Gastrocnemius medialis (tissue), 4 donors: ENCODE measurements at regions not wholly inside any gene's neighbourhood (a gene's known extent, or its start where the extent isn't known, plus 50 kb on each side); places are given as distances from the start of the nearest gene placed in this dataset.

Experiments
- ATAC-seq, 2 donors: fragments of 150-250 bp; one replicate each; pipeline ENCODE4 v1.9.1; 2016
- DNase-seq, 2 donors: peaks; one replicate each; pipeline ENCODE4 v3.0.0-alpha.2; 2019
- H3K27ac ChIP-seq, 4 donors: fragments of 200-600 bp; sonication (generic); 1 replicate in 1 of 4; 2 replicates in 3 of 4; pipeline ENCODE4 v1.5.1; 2016 to 2018; ENCODE audit warnings: mild to moderate bottlenecking in 2 of 4, moderate library complexity in 1 of 4
- H3K27me3 ChIP-seq, 3 donors: fragments of 200-600 bp; sonication (generic) in 2 of 3; 1 replicate in 1 of 3; 2 replicates in 2 of 3; pipeline versions ENCODE4 v1.5.1 to v1.6.0; 2016 to 2019; ENCODE audit warnings: mild to moderate bottlenecking in 1 of 3, moderate library complexity in 1 of 3
- H3K36me3 ChIP-seq, 2 donors: fragments of 200-600 bp; sonication (generic) in 1 of 2; one replicate each; pipeline ENCODE4 v1.5.1; 2017 to 2018
- H3K4me1 ChIP-seq, 2 donors: fragments of 200-600 bp; sonication (generic) in 1 of 2; one replicate each; pipeline ENCODE4 v1.5.1; 2016 to 2017; ENCODE audit warnings: mild to moderate bottlenecking in 2 of 2
- H3K4me3 ChIP-seq, 4 donors: fragments of 200-600 bp; sonication (generic) in 3 of 4; 1 replicate in 1 of 4; 2 replicates in 3 of 4; pipeline ENCODE4 v1.5.1; 2016 to 2019; ENCODE audit warnings: mild to moderate bottlenecking in 2 of 4
- H3K9me3 ChIP-seq, 3 donors: fragments of 200-600 bp; sonication (generic) in 2 of 3; 1 replicate in 1 of 3; 2 replicates in 2 of 3; pipeline ENCODE4 v1.5.1; 2016 to 2019
- POLR2A ChIP-seq, 2 donors: fragments of 450-650 bp; IDR thresholded peaks; one replicate each; pipeline ENCODE4 v1.6.1; 2017; ENCODE audit warnings: antibody characterized with exemption in 2 of 2, mild to moderate bottlenecking in 2 of 2, moderate library complexity in 2 of 2
- in situ Hi-C, 4 donors: fragments of 200-750 bp; cut with MboI; loops; one replicate each; pipeline versions ENCODE4 v1.15.0 to v1.8.0; 2017; ENCODE audit warnings: low sequenced_read_pairs in 4 of 4
- intact Hi-C: fragments of 100-400 bp; cut with DNase I; formaldehyde crosslinking; loops from one replicate; pipeline ENCODE4 v1.15.1; 2023; ENCODE audit warnings: low total_unique reads
- TF ChIP-seq, protein P1 (sequence below), 5 experiments: fragments of 450-650 bp in 3 of 5; fragments of 200-600 bp in 2 of 5; sonication (generic) in 2 of 5; IDR thresholded peaks in 4 of 5; conservative IDR thresholded peaks in 1 of 5; 1 replicate in 4 of 5; 2 replicates in 1 of 5; pipeline ENCODE4 v1.5.1; 2016 to 2019; ENCODE audit warnings: antibody characterized with exemption in 5 of 5, mild to moderate bottlenecking in 3 of 5, moderate library complexity in 3 of 5

DNA sequence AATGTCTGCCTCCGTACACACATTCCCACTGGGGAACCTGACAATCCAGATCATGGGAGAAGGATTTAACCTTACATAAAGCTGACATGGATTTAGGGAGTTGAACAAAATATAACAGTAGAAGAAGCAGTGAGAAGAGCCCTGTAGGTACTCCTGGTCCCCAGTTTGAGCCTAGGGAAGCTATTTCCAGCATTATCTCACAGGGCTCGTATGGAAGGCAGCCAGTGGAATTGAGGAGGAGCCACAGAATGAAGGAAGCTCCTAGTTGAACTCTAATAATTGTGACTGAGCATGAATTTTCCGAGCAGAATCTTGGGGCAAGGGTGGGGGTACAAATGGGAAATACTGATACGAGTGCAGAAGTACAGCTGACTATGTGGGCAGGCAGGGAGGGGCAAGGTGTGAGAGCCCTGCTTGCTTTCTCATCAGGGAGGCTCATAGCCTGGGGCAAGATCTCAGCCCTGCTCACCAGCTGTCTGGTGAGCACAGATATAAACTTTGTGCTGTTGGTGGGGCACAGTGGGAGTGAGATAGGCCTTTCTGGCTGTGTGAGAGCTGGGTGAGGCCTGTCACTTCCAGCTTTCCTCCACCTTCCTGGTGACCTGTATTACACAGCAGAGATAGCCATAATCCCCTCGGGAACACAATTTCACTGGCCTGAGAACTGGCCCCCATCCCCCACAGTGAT is 290.7 kb upstream of the IL12B start:
- intact Hi-C loops (no loop called here), in situ Hi-C loops (no loop called here)
- Histone ChIP-seq H3K4me1 (no peaks in the 10 kb centered on the region), H3K27ac (no peak overlapping the region), H3K9me3 (no peaks in the 10 kb centered on the region), H3K4me3 (no peak overlapping the region), H3K36me3 (no peaks in the 10 kb centered on the region), H3K27me3 (no peaks in the 10 kb centered on the region)
- no peak for ATAC-seq
- no peak for DNase-seq
- no peak for TF ChIP-seq POLR2A (IDR thresholded peaks at IDR 0.05)
- TF ChIP-seq, protein P1, sequence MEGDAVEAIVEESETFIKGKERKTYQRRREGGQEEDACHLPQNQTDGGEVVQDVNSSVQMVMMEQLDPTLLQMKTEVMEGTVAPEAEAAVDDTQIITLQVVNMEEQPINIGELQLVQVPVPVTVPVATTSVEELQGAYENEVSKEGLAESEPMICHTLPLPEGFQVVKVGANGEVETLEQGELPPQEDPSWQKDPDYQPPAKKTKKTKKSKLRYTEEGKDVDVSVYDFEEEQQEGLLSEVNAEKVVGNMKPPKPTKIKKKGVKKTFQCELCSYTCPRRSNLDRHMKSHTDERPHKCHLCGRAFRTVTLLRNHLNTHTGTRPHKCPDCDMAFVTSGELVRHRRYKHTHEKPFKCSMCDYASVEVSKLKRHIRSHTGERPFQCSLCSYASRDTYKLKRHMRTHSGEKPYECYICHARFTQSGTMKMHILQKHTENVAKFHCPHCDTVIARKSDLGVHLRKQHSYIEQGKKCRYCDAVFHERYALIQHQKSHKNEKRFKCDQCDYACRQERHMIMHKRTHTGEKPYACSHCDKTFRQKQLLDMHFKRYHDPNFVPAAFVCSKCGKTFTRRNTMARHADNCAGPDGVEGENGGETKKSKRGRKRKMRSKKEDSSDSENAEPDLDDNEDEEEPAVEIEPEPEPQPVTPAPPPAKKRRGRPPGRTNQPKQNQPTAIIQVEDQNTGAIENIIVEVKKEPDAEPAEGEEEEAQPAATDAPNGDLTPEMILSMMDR (IDR thresholded peaks at IDR 0.05 in 4 of 5, conservative IDR thresholded peaks at IDR 0.05 in 1 of 5): no peak

DNA sequence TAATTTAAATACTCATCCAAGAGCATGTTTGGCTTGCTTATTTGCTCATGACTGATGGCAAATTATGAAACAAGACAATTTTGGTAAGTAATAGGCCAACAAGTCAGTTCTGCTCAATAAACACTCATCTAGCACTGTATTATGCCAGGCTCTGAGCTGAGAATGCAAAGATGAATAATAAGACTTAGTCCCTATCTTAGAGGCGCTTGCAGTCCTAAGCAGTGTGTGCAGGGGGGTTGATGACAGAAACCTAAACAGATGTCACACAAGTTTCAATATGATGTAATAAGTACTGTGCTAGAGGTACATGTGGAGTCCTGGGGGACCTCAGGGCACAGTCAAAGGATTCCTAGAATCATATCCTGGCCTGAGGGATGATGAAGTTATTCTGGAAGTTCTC is 287.6 kb upstream of the ADRA1B start:
- H3K27me3 ChIP-seq: no peaks in the 10 kb centered on the region
- no peak for TF ChIP-seq POLR2A (IDR thresholded peaks at IDR 0.05)
- TF ChIP-seq, protein P1 (IDR thresholded peaks at IDR 0.05 in 4 of 5, conservative IDR thresholded peaks at IDR 0.05 in 1 of 5): no peak
- intact Hi-C loops: no loop called here
- no peaks in the 10 kb centered on the region for H3K9me3 ChIP-seq
- H3K36me3 ChIP-seq: no peaks in the 10 kb centered on the region
- H3K4me3 ChIP-seq: no peak overlapping the region
- ATAC-seq (no peak), DNase-seq (no peak)
- H3K27ac ChIP-seq: no peak overlapping the region
- in situ Hi-C loops: no loop called here
- no peaks in the 10 kb centered on the region for H3K4me1 ChIP-seq

DNA sequence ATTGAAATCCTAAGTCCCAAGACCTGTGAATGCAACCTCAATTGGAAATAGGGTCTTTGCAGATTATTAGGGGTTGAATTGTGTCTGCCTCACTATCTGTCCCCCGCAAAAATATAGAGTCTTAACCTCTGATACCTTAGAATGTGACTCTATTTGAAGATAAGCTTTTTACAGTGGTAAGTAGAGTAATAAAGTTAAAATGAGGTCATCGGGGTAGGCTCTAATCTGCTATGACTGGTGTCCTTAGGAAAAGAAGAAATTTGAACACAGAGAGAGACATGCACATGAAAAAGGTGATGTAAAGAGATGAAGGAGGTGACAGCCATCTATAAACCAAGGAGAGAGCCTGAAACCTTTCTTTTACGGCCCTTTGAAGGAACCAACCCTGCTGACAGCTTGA is 287.1 kb upstream of the ADRA1B start:
- in situ Hi-C loops: no loop called here
- no peak overlapping the region for H3K4me3 ChIP-seq
- no peaks in the 10 kb centered on the region for H3K36me3 ChIP-seq
- no peak for TF ChIP-seq POLR2A (IDR thresholded peaks at IDR 0.05)
- TF ChIP-seq, protein P1 (IDR thresholded peaks at IDR 0.05 in 4 of 5, conservative IDR thresholded peaks at IDR 0.05 in 1 of 5): no peak
- no peaks in the 10 kb centered on the region for H3K27me3 ChIP-seq
- DNase-seq (no peak), ATAC-seq (no peak)
- H3K4me1 ChIP-seq: no peaks in the 10 kb centered on the region
- H3K9me3 ChIP-seq: no peaks in the 10 kb centered on the region
- intact Hi-C loops: no loop called here
- no peak overlapping the region for H3K27ac ChIP-seq

DNA sequence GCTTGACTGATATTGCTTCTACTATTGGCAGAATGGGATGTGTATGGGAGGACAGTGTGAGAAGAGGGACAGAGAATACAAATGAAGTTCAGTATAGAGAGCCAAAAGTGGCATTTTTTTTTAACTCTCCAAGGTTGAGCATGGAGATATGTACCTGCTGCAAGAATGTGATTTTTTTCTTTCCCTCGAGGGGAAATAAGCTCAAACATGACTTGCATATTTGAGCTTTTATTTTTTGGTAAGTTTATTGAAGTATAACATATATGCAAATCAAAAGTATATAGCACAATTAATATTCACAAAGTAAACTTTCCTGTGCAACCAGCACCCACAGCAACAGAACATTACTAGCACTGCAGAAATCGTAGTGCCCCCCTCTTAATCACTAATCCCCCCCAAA is 285.7 kb upstream of the ADRA1B start:
- Histone ChIP-seq H3K36me3 (no peaks in the 10 kb centered on the region), H3K27me3 (no peaks in the 10 kb centered on the region), H3K4me1 (no peaks in the 10 kb centered on the region), H3K4me3 (no peak overlapping the region), H3K9me3 (no peaks in the 10 kb centered on the region), H3K27ac (no peak overlapping the region)
- no peak for DNase-seq
- TF ChIP-seq, protein P1 (IDR thresholded peaks at IDR 0.05 in 4 of 5, conservative IDR thresholded peaks at IDR 0.05 in 1 of 5): no peak
- TF ChIP-seq POLR2A (IDR thresholded peaks at IDR 0.05): no peak
- ATAC-seq: no peak
- intact Hi-C loops: no loop called here
- in situ Hi-C loops: no loop called here

DNA sequence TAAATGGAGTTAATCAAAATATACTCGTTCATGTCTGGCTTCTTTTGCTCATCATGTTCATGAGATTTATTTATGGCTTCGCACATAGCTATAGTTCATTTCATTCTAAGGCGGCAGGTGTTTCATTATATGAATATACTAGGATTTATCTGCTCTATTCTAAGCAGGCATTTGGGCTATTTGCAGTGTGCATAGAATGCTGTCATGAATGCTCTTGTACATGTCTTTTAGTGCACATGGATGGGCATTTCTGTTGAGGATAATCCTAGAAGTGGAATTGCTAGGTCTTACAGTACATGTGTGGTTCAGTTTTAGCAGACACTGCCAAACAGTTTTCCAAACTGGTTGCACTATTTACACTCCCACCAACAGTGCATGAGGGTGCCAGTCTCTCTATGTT is 285.3 kb upstream of the ADRA1B start:
- Histone ChIP-seq H3K9me3 (no peaks in the 10 kb centered on the region), H3K4me3 (no peak overlapping the region), H3K27me3 (no peaks in the 10 kb centered on the region), H3K27ac (no peak overlapping the region), H3K36me3 (no peaks in the 10 kb centered on the region), H3K4me1 (no peaks in the 10 kb centered on the region)
- DNase-seq: no peak
- in situ Hi-C loops: no loop called here
- TF ChIP-seq POLR2A (IDR thresholded peaks at IDR 0.05): no peak
- TF ChIP-seq, protein P1 (IDR thresholded peaks at IDR 0.05 in 4 of 5, conservative IDR thresholded peaks at IDR 0.05 in 1 of 5): no peak
- intact Hi-C loops: no loop called here
- ATAC-seq: no peak
